ENCODE measurements at regions not wholly inside any gene's neighbourhood (a gene's known extent, or its start where the extent isn't known, plus 50 kb on each side); places are given as distances from the start of the nearest gene placed in this dataset.

DNA sequence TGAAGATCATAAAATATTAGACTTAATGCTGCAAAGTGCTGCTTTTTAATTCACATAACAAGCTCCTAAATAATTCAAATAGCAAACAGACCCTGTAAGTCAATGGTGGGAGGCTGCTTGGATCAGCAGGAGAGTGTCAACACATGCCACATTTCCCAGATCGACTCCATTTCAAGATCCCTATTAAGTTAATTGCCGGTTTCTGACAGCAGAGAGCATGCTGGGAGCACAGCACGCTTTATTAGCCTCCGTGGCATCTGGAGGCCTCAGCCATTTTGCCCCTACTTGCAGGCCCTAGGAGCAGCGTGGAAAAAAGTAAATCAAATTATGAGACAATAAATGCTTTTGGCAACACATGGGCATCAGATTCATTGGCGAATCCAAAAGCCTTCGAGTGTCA lies 201.0 kb downstream of the EMX2 start:
- Histone ChIP-seq H3K4me2 (ENCODE audit: insufficient read depth, low read length) (no peak overlapping the region), H3K36me3 (ENCODE audit: insufficient read depth, low read length) (no peaks in the 10 kb centered on the region)

GRCh38 chr10:117745301-117745700 lies 202.8 kb downstream of the EMX2 start:
- no peak overlapping the region for H3K4me2 ChIP-seq (ENCODE audit: insufficient read depth, low read length)
- no peaks in the 10 kb centered on the region for H3K4me1 ChIP-seq (ENCODE audit: insufficient read depth, low read length)
- H3K79me2 ChIP-seq (ENCODE audit: insufficient read depth, low read length) = no peaks in the 10 kb centered on the region
- no peak for DNase-seq (ENCODE audit: insufficient read length, low spot score, missing footprints)
- no peaks in the 10 kb centered on the region for H3K9me3 ChIP-seq (ENCODE audit: low read depth, low read length)
- H3K36me3 ChIP-seq (ENCODE audit: insufficient read depth, low read length) = no peaks in the 10 kb centered on the region
- H3K27me3 ChIP-seq (ENCODE audit: insufficient read depth, low read length) = no peaks in the 10 kb centered on the region
- H2AFZ ChIP-seq (ENCODE audit: low read length) = no peak overlapping the region
- H4K20me1 ChIP-seq (ENCODE audit: insufficient read depth, low read length) = no peaks in the 10 kb centered on the region
- TF ChIP-seq CTCF (IDR thresholded peaks at IDR 0.05; ENCODE audit: extremely low read depth, low read depth, low read length) = no peak
- H3K27ac ChIP-seq (ENCODE audit: low read depth, low read length) = no peak overlapping the region
- H3K4me3 ChIP-seq (ENCODE audit: insufficient read depth, low read length) = no peak overlapping the region

More for the DNA sequence above, 201.0 kb downstream of the EMX2 start:
- no peak for DNase-seq (ENCODE audit: insufficient read length, low spot score, missing footprints)
- no peaks in the 10 kb centered on the region for H3K9me3 ChIP-seq (ENCODE audit: low read depth, low read length)
- no peaks in the 10 kb centered on the region for H3K27me3 ChIP-seq (ENCODE audit: insufficient read depth, low read length)
- no peak overlapping the region for H2AFZ ChIP-seq (ENCODE audit: low read length)
- TF ChIP-seq CTCF (IDR thresholded peaks at IDR 0.05; ENCODE audit: extremely low read depth, low read depth, low read length) = no peak
- no peaks in the 10 kb centered on the region for H3K4me1 ChIP-seq (ENCODE audit: insufficient read depth, low read length)
- H4K20me1 ChIP-seq (ENCODE audit: insufficient read depth, low read length) = no peaks in the 10 kb centered on the region
- H3K4me3 ChIP-seq (ENCODE audit: insufficient read depth, low read length) = no peak overlapping the region
- H3K79me2 ChIP-seq (ENCODE audit: insufficient read depth, low read length) = no peaks in the 10 kb centered on the region
- no peak overlapping the region for H3K27ac ChIP-seq (ENCODE audit: low read depth, low read length)

GRCh38 chr10:117746541-117747448 lies 204.2 kb downstream of the EMX2 start:
- TF ChIP-seq CTCF (IDR thresholded peaks at IDR 0.05; ENCODE audit: extremely low read depth, low read depth, low read length) = no peak
- no peak for DNase-seq (ENCODE audit: insufficient read length, low spot score, missing footprints)
- H3K4me1 ChIP-seq (ENCODE audit: insufficient read depth, low read length) = no peaks in the 10 kb centered on the region
- H3K9me3 ChIP-seq (ENCODE audit: low read depth, low read length) = no peaks in the 10 kb centered on the region
- H3K36me3 ChIP-seq (ENCODE audit: insufficient read depth, low read length) = no peaks in the 10 kb centered on the region
- H3K27me3 ChIP-seq (ENCODE audit: insufficient read depth, low read length) = no peaks in the 10 kb centered on the region
- H4K20me1 ChIP-seq (ENCODE audit: insufficient read depth, low read length) = no peaks in the 10 kb centered on the region
- no peak overlapping the region for H2AFZ ChIP-seq (ENCODE audit: low read length)
- no peak overlapping the region for H3K4me3 ChIP-seq (ENCODE audit: insufficient read depth, low read length)
- H3K79me2 ChIP-seq (ENCODE audit: insufficient read depth, low read length) = no peaks in the 10 kb centered on the region
- H3K4me2 ChIP-seq (ENCODE audit: insufficient read depth, low read length) = no peak overlapping the region
- H3K27ac ChIP-seq (ENCODE audit: low read depth, low read length) = no peak overlapping the region

- Histone ChIP-seq H2AFZ (ENCODE audit: low read length) (no peak overlapping the region), H3K79me2 (ENCODE audit: insufficient read depth, low read length) (no peaks in the 10 kb centered on the region), H3K4me2 (ENCODE audit: insufficient read depth, low read length) (no peak overlapping the region), H3K9me3 (ENCODE audit: low read depth, low read length) (no peaks in the 10 kb centered on the region), H3K4me3 (ENCODE audit: insufficient read depth, low read length) (no peak overlapping the region), H3K4me1 (ENCODE audit: insufficient read depth, low read length) (no peaks in the 10 kb centered on the region), H3K27me3 (ENCODE audit: insufficient read depth, low read length) (no peaks in the 10 kb centered on the region), H4K20me1 (ENCODE audit: insufficient read depth, low read length) (no peaks in the 10 kb centered on the region), H3K36me3 (ENCODE audit: insufficient read depth, low read length) (no peaks in the 10 kb centered on the region), H3K27ac (ENCODE audit: low read depth, low read length) (no peak overlapping the region)
- no peak for DNase-seq (ENCODE audit: insufficient read length, low spot score, missing footprints)
- TF ChIP-seq CTCF (IDR thresholded peaks at IDR 0.05; ENCODE audit: extremely low read depth, low read depth, low read length) = no peak
Measured at GRCh38 chr10:117747636-117748035, 205.1 kb downstream of the EMX2 start.

Measured in osteoblast (primary cell).